Testis (tissue), 2 donors: ENCODE measurements at regions not wholly inside any gene's neighbourhood (a gene's known extent, or its start where the extent isn't known, plus 50 kb on each side); places are given as distances from the start of the nearest gene placed in this dataset.

Experiments
- CTCF ChIP-seq, 3 experiments: fragments of 450-650 bp in 2 of 3; fragments of 200-600 bp in 1 of 3; sonication (generic) in 1 of 3; IDR thresholded peaks; one replicate each; pipeline ENCODE4 v1.5.1; 2016 to 2019; ENCODE audit warnings: antibody characterized with exemption in 3 of 3, mild to moderate bottlenecking in 2 of 3, moderate library complexity in 1 of 3
- POLR2A ChIP-seq: fragments of 450-650 bp; IDR thresholded peaks from one replicate; pipeline ENCODE4 v1.6.1; 2017; ENCODE audit warnings: antibody characterized with exemption, mild to moderate bottlenecking, moderate library complexity

- TF ChIP-seq CTCF (IDR thresholded peaks at IDR 0.05) = no peak
- no peak for TF ChIP-seq POLR2A
Observed at GRCh38 chr2:52956766-52957165, 810.8 kb upstream of the CHAC2 start.
